ENCODE measurements at regions not wholly inside any gene's neighbourhood (a gene's known extent, or its start where the extent isn't known, plus 50 kb on each side); places are given as distances from the start of the nearest gene placed in this dataset.
"Not testable (repeated sequence)": the region's sequence is repeated elsewhere in the genome, so short reads cannot be mapped to it uniquely, and the experiment has no call there.

DNA sequence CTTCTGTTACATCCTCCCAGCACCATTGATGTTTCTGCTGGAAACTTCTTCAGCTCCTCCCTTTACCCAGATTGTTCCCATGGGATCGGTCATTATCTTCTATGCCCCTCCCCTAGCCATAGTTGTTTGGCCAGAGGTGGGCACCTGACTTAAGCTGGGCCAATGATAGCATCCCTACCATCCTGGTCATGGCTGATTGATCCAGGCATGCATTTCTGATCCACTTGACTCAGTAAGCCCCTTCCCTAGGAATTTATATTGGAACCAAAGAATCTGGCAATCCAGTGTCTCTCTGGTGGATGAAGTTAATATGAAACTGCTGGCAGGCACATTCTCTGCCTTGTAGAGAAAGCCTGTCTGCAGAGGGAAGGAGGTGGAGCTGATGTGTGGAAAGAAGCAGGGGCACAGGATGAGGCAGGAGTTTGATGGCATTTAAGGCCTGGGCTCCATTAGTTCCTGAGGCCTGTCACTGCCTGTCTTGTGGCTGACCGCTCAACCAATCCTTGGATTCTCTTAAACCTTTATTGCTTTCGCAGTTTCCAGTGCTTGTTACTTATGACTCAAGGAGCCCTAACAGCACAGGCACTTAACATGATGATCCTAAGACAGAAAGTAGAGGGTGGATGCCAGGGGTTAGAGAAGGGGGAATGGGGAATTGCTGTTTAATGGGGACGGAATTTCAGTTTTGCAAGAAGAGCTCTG is 152.4 kb downstream of the ABCC12 start:
- no peak for DNase-seq

DNA sequence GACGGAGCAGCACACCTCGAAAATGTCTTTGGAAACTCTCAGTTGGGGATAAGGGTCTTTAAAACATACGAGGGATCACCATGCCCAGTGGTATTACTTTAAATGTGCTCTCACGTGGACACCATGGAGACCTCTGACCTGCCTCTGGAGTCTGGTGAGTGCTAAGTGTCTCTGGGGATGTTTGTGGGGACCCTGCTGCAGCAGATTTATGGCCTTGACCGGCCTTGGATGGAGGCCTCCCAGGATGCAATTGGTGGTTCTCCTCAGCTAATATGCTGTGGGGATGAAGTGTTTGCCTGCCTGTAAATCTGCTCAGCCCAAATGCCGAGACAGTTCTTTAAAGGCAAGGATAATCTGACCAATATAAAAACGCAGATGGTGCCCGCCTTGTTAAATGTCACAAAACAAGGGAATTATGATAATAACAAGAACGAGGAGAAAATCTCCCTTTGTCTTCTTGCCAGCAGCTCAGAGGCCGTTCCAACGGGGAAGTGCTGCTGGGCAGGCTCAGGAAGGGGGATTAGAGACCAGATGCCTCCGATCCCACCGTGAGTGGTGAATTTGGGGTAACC is 154.4 kb downstream of the ABCC12 start:
- DNase-seq, result no peak

GRCh38 chr16:48000622-48001021 is 155.2 kb downstream of the ABCC12 start:
- no peak for DNase-seq

DNA sequence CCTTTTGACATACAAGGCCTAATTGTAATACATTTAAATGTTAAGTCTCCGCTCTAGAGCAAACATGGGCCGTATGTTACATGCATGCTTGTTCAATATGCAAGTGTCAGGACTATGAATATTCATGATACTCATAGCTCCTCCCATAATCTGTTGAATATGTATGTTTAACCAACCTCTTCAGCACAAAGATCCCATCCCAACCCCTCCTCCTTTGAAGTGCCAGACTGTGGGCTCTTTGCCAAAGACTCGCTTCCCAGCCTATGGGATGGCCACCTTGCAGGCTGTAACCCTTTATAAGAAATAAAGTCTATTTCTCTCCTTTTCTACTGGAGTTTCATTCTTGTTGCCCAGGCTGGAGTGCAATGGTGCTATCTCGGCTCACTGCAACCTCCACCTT is 156.2 kb downstream of the ABCC12 start:
- DNase-seq, result no peak

- no peak for DNase-seq
Measured at GRCh38 chr16:47995354-47995753, 160.4 kb downstream of the ABCC12 start.

GRCh38 chr16:47991491-47991890 is 164.3 kb downstream of the ABCC12 start:
- DNase-seq, result no peak

GRCh38 chr16:47990676-47991075 is 165.1 kb downstream of the ABCC12 start:
- no peak for DNase-seq

- DNase-seq, result no peak
Measured at GRCh38 chr16:47987136-47987535, 168.7 kb downstream of the ABCC12 start.

DNA sequence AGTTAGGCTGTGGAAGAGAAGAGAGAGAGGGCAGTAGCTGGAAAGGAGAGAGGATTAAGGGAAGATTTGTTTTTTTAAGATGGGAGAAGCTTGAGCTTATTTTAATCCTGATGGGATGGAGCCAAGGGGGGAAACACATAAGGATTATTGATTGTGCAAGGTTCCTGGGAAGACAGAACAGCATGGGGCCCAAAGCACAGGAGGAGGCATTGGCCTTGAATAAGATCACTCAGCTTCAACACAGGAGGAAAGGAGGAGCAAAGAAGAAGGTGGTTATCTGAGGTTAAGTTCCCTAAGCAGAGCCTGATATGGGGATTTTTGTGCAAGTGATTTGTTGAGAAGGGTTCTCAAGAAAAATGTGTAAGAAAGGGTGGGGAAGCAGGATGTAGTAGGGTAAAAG is 169.8 kb downstream of the ABCC12 start:
- no peak for DNase-seq

GRCh38 chr16:47984669-47985068 is 171.1 kb downstream of the ABCC12 start:
- no peak for DNase-seq

GRCh38 chr16:47983999-47984580 is 171.7 kb downstream of the ABCC12 start:
- DNase-seq, result no peak

GRCh38 chr16:47980212-47980611 is 175.6 kb downstream of the ABCC12 start:
- DNase-seq, result no peak

DNA sequence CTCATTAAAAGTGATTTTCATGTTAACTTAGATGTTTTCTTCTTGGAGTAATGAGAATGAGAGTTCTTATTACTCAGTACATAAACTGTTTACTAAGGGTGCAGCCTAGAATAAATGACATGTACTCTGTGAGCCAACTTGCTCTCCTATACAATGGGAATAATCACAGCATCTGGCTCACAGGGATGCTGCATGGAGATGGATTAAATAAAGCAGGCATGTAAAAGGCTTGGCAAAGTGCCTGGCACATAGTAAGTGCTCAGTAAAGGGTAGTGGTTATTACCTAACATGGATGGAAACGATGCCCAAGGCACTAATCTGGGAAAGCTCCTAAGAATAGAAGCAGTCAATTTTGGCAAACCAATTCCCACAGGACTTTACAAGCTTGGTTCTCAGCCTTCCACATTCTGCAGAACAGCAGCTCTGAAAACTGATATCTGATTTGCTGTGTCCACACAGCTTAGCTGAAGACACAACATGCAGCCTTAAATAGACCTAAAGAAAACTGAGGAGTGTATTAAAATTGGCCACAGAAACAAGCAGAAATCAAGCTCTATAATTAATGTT is 176.1 kb downstream of the ABCC12 start:
- no peak for DNase-seq

GRCh38 chr16:47979164-47979520 is 176.7 kb downstream of the ABCC12 start:
- DNase-seq, result no peak

GRCh38 chr16:47978491-47979163 is 177.2 kb downstream of the ABCC12 start:
- no peak for DNase-seq

- no peak for DNase-seq
Measured at GRCh38 chr16:47977802-47978201, 178.0 kb downstream of the ABCC12 start.

GRCh38 chr16:47976636-47977210 is 179.1 kb downstream of the ABCC12 start:
- no peak for DNase-seq

DNA sequence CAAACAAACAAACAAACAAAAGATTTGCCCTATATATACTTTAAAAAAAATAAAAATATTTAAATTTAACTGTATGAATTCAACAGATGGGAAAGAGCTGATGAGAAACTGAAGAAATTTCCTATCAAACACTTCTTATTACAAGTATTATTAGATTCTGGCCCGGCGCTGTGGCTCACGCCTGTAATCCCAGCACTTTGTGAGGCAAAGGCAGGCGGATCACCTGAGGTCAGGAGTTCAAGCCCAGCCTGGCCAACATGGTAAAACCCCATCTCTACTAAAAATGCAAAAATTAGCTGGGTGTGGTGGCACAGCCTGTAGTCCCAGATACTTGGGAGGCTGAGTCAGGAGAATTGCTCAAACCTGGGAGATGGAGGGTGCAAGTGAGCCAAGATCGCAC is 180.8 kb downstream of the ABCC12 start:
- not testable (repeated sequence) for DNase-seq

DNA sequence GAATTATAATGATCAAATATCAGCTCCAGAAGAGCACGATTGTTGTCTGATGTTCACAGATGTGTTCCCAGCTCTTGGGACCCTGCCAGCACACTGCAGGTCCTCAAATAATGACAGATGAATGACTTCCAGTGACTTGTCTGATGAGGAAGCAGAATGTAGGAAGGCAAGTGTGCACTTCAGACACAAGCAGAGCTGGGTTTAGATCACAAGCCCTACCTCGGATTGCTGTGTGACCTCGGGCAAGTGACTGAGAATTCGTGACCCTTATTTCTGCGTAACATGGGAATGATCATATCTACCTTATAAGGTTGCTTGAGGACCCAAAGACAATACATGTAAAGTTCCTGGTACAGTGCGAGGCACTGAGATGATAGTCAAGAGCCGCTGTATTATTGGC is 182.2 kb downstream of the ABCC12 start:
- DNase-seq, result no peak

- no peak for DNase-seq
Measured at GRCh38 chr16:47972246-47972985, 183.4 kb downstream of the ABCC12 start.

GRCh38 chr16:47971225-47971624 is 184.6 kb downstream of the ABCC12 start:
- no peak for DNase-seq

DNA sequence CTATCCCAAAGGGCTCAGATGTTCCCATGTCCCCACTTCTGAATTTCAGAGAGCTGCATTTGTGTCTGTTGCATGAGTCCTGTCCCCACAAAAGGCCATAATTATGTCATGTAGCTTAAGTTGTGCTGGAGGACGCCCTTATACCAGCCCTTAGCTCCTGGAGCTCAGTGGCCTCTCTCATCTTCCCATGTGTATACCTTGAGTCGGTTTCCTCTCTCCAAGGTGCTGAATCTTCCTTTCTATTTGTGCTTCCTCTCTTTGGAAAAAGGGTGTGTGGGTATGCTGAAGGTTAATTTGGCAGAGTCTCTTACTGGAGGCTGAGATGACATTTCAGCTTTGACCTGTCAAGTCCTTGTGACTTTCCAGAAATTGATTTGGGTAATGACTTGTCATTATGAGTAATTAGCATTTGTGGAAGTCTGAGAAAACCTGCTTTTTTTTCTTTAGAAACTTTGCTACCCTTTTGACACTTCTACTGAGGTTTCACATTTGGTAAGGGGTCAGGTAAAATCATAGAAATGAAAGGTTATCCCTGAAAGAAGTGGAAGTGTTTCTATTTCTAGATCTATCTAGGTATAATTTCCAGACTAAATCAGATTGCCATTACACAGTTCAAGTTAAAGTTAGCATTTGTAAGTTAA is 185.4 kb downstream of the ABCC12 start:
- no peak for DNase-seq
